ENCODE measurements at regions not wholly inside any gene's neighbourhood (a gene's known extent, or its start where the extent isn't known, plus 50 kb on each side); places are given as distances from the start of the nearest gene placed in this dataset.

DNA sequence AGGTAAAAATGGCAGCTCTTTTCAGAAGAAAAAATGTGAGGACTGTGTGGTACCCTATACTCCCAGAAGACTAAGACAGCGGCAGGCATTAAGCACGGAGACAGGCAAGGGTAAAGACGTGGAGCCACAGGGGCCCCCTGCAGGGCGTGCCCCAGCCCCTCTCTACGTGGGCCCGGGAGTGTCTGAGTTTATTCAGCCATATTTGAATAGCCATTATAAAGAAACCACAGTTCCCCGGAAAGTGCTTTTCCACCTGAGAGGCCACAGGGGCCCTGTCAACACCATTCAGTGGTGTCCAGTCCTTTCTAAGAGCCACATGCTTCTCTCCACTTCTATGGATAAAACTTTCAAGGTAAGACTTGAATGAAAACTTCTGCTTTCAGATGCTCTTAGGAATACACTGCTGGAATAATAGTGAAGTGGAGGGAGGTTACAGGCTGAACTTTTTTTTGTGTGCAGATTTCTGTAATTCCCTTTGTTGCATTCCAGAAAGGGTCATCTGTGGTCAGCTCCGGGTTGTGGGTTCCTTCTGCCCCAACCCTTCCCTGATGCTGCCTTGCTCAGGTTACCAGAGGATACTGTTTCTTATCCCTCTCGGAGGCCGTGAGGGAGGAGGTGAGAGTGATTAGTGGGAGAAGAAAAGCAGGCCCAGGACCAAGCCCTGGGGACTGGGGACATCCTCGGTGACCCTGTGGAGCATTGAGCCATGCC, 58.4 kb downstream of the SLC25A47 start:
- H3K27me3 ChIP-seq (ENCODE audit: insufficient read depth, poor library complexity, severe bottlenecking), result no peaks in the 10 kb centered on the region
- TF ChIP-seq, protein P1, sequence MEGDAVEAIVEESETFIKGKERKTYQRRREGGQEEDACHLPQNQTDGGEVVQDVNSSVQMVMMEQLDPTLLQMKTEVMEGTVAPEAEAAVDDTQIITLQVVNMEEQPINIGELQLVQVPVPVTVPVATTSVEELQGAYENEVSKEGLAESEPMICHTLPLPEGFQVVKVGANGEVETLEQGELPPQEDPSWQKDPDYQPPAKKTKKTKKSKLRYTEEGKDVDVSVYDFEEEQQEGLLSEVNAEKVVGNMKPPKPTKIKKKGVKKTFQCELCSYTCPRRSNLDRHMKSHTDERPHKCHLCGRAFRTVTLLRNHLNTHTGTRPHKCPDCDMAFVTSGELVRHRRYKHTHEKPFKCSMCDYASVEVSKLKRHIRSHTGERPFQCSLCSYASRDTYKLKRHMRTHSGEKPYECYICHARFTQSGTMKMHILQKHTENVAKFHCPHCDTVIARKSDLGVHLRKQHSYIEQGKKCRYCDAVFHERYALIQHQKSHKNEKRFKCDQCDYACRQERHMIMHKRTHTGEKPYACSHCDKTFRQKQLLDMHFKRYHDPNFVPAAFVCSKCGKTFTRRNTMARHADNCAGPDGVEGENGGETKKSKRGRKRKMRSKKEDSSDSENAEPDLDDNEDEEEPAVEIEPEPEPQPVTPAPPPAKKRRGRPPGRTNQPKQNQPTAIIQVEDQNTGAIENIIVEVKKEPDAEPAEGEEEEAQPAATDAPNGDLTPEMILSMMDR (IDR thresholded peaks at IDR 0.05; ENCODE audit: poor library complexity, severe bottlenecking), result no peak
- DNase-seq (ENCODE audit: low spot score) (no peak), ATAC-seq (ENCODE audit: low read depth) (no peak)
- H3K4me1 ChIP-seq (ENCODE audit: insufficient read depth, poor library complexity, severe bottlenecking), result peaks cover 23% of the 10 kb centered on the region
- H3K27ac ChIP-seq (ENCODE audit: poor library complexity, severe bottlenecking), result no peak overlapping the region
- no peak overlapping the region for H3K4me3 ChIP-seq (ENCODE audit: severe bottlenecking)
- H3K9me3 ChIP-seq (ENCODE audit: severe bottlenecking), result no peaks in the 10 kb centered on the region
- peaks cover 6% of the 10 kb centered on the region for H3K36me3 ChIP-seq (ENCODE audit: low read depth)

- Histone ChIP-seq H3K4me1 (ENCODE audit: insufficient read depth, poor library complexity, severe bottlenecking) (peaks cover 23% of the 10 kb centered on the region), H3K9me3 (ENCODE audit: severe bottlenecking) (no peaks in the 10 kb centered on the region), H3K36me3 (ENCODE audit: low read depth) (peaks cover 6% of the 10 kb centered on the region), H3K27me3 (ENCODE audit: insufficient read depth, poor library complexity, severe bottlenecking) (no peaks in the 10 kb centered on the region), H3K4me3 (ENCODE audit: severe bottlenecking) (no peak overlapping the region), H3K27ac (ENCODE audit: poor library complexity, severe bottlenecking) (no peak overlapping the region)
- ATAC-seq (ENCODE audit: low read depth) (no peak), DNase-seq (ENCODE audit: low spot score) (no peak)
- TF ChIP-seq, protein P1 (IDR thresholded peaks at IDR 0.05; ENCODE audit: poor library complexity, severe bottlenecking), result no peak
Observed at GRCh38 chr14:100382106-100382455, 58.9 kb downstream of the SLC25A47 start.

- DNase-seq (ENCODE audit: low spot score) (no peak), ATAC-seq (ENCODE audit: low read depth) (peak; percentile 67)
- Histone ChIP-seq H3K36me3 (ENCODE audit: low read depth) (peaks cover 6% of the 10 kb centered on the region), H3K27ac (ENCODE audit: poor library complexity, severe bottlenecking) (peak overlapping the region; percentile 69), H3K9me3 (ENCODE audit: severe bottlenecking) (no peaks in the 10 kb centered on the region), H3K4me3 (ENCODE audit: severe bottlenecking) (no peak overlapping the region), H3K27me3 (ENCODE audit: insufficient read depth, poor library complexity, severe bottlenecking) (no peaks in the 10 kb centered on the region), H3K4me1 (ENCODE audit: insufficient read depth, poor library complexity, severe bottlenecking) (peaks cover 25% of the 10 kb centered on the region)
- TF ChIP-seq, protein P1 (IDR thresholded peaks at IDR 0.05; ENCODE audit: poor library complexity, severe bottlenecking), result peak; percentile 94
Observed at GRCh38 chr14:100383727-100384158, 60.6 kb downstream of the SLC25A47 start.

- Histone ChIP-seq H3K27ac (ENCODE audit: poor library complexity, severe bottlenecking) (peak overlapping the region; percentile 69), H3K4me1 (ENCODE audit: insufficient read depth, poor library complexity, severe bottlenecking) (peaks cover 29% of the 10 kb centered on the region), H3K27me3 (ENCODE audit: insufficient read depth, poor library complexity, severe bottlenecking) (no peaks in the 10 kb centered on the region), H3K36me3 (ENCODE audit: low read depth) (peaks cover 6% of the 10 kb centered on the region), H3K9me3 (ENCODE audit: severe bottlenecking) (no peaks in the 10 kb centered on the region), H3K4me3 (ENCODE audit: severe bottlenecking) (no peak overlapping the region)
- DNase-seq (ENCODE audit: low spot score) (no peak), ATAC-seq (ENCODE audit: low read depth) (no peak; the same call in 2 of the 3 replicates)
- TF ChIP-seq, protein P1 (IDR thresholded peaks at IDR 0.05; ENCODE audit: poor library complexity, severe bottlenecking), result no peak
Observed at GRCh38 chr14:100384277-100384676, 61.1 kb downstream of the SLC25A47 start.
